CD4-positive, CD25-positive, alpha-beta regulatory T cell (primary cell): ENCODE measurements at regions not wholly inside any gene's neighbourhood (a gene's known extent, or its start where the extent isn't known, plus 50 kb on each side); places are given as distances from the start of the nearest gene placed in this dataset.

Source experiments
- ATAC-seq, 2 donors: fragments of 150-1000 bp; cut with Tn5 transposase; one replicate each; pipeline ENCODE4 v1.10.0; 2021; ENCODE audit warnings: low read depth in 2 of 2, moderate number of reproducible peaks in 2 of 2, moderate library complexity in 1 of 2
- DNase-seq, 3 donors: peaks; one replicate each; pipeline versions ENCODE4 v3.0.0 to v3.0.0-alpha.2; 2012 to 2022; ENCODE audit warnings: mixed read lengths in 1 of 3
- H3K27ac ChIP-seq: one replicate; pipeline ENCODE4 v1.7.0; 2013; ENCODE audit warnings: mild to moderate bottlenecking, low read length; ENCODE audit not compliant: insufficient read depth, poor library complexity, severe bottlenecking
- H3K27me3 ChIP-seq: one replicate; pipeline ENCODE4 v1.7.0; 2013; ENCODE audit warnings: low read length; ENCODE audit not compliant: control insufficient read depth, insufficient read depth
- H3K36me3 ChIP-seq: one replicate; pipeline ENCODE4 v1.7.0; 2013; ENCODE audit warnings: mild to moderate bottlenecking, low read length, moderate library complexity; ENCODE audit not compliant: control insufficient read depth, insufficient read depth
- H3K4me1 ChIP-seq: 2 replicates; pipeline ENCODE4 v1.7.0; 2013; ENCODE audit warnings: mild to moderate bottlenecking, low read length; ENCODE audit not compliant: insufficient read depth, control insufficient read depth, poor library complexity, severe bottlenecking
- H3K4me3 ChIP-seq: one replicate; pipeline ENCODE4 v1.7.0; 2013; ENCODE audit warnings: low read depth, mild to moderate bottlenecking, low read length, moderate library complexity
- H3K9me3 ChIP-seq, 2 experiments: 1 replicate in 1 of 2; 2 replicates in 1 of 2; pipeline ENCODE4 v1.7.0; 2013; ENCODE audit warnings: low read length in 2 of 2, mild to moderate bottlenecking in 1 of 2, moderate library complexity in 1 of 2; ENCODE audit not compliant: control insufficient read depth in 2 of 2
- H3K27ac Mint-ChIP-seq, 3 donors: one replicate each; pipeline ENCODE4 v1.8.0; 2020 to 2022; ENCODE audit warnings: mild to moderate bottlenecking in 3 of 3, mixed read lengths in 3 of 3, moderate library complexity in 2 of 3
- H3K27me3 Mint-ChIP-seq: one replicate; pipeline ENCODE4 v1.8.0; 2022; ENCODE audit warnings: mild to moderate bottlenecking, mixed read lengths
- H3K36me3 Mint-ChIP-seq: one replicate; pipeline ENCODE4 v1.8.0; 2020; ENCODE audit warnings: mixed read lengths
- H3K4me1 Mint-ChIP-seq, 4 donors: one replicate each; pipeline ENCODE4 v1.8.0; 2020 to 2022; ENCODE audit warnings: mixed read lengths in 4 of 4, mild to moderate bottlenecking in 1 of 4
- H3K4me3 Mint-ChIP-seq, 4 donors: one replicate each; pipeline ENCODE4 v1.8.0; 2020 to 2022; ENCODE audit warnings: mild to moderate bottlenecking in 4 of 4, mixed read lengths in 4 of 4, moderate library complexity in 3 of 4
- H3K9me3 Mint-ChIP-seq, 7 donors: one replicate each; pipeline ENCODE4 v1.8.0; 2020 to 2022; ENCODE audit warnings: mixed read lengths in 7 of 7, mild to moderate bottlenecking in 3 of 7, moderate library complexity in 2 of 7

- no peaks in the 10 kb centered on the region for H3K36me3 Mint-ChIP-seq
- peaks cover 9% of the 10 kb centered on the region for H3K27me3 Mint-ChIP-seq
- H3K4me3 ChIP-seq = no peak overlapping the region
- no peaks in the 10 kb centered on the region for H3K4me1 ChIP-seq
- no peaks in the 10 kb centered on the region for H3K4me1 Mint-ChIP-seq
- H3K27ac Mint-ChIP-seq = no peak overlapping the region
- no peak for ATAC-seq
- no peak overlapping the region for H3K27ac ChIP-seq
- no peaks in the 10 kb centered on the region for H3K9me3 ChIP-seq
- H3K27me3 ChIP-seq = no peaks in the 10 kb centered on the region
- H3K36me3 ChIP-seq = no peaks in the 10 kb centered on the region
- H3K4me3 Mint-ChIP-seq = no peak overlapping the region
- peaks cover 0 to 3% (median 0%) of the 10 kb centered on the region in 7 donors for H3K9me3 Mint-ChIP-seq
- no peak for DNase-seq
Measured at GRCh38 chr2:173511357-173511756, 156.7 kb downstream of the CDCA7 start.

- Mint-ChIP-seq H3K27me3 (peaks cover 9% of the 10 kb centered on the region), H3K4me1 (no peaks in the 10 kb centered on the region), H3K36me3 (no peaks in the 10 kb centered on the region), H3K27ac (no peak overlapping the region), H3K9me3 (peaks cover 0 to 3% (median 0%) of the 10 kb centered on the region in 7 donors), H3K4me3 (no peak overlapping the region)
- Histone ChIP-seq H3K9me3 (no peaks in the 10 kb centered on the region), H3K4me1 (no peaks in the 10 kb centered on the region), H3K36me3 (no peaks in the 10 kb centered on the region), H3K4me3 (no peak overlapping the region), H3K27ac (no peak overlapping the region), H3K27me3 (no peaks in the 10 kb centered on the region)
- no peak for ATAC-seq
- no peak for DNase-seq
Measured at GRCh38 chr2:173511942-173512341, 157.3 kb downstream of the CDCA7 start.

GRCh38 chr2:173513107-173513727 is 158.5 kb downstream of the CDCA7 start:
- Mint-ChIP-seq H3K9me3 (peaks cover 0 to 6% (median 2%) of the 10 kb centered on the region in 7 donors), H3K4me3 (no peak overlapping the region), H3K27ac (no peak overlapping the region), H3K4me1 (no peaks in the 10 kb centered on the region), H3K27me3 (peaks cover 12% of the 10 kb centered on the region), H3K36me3 (no peaks in the 10 kb centered on the region)
- ATAC-seq = no peak
- Histone ChIP-seq H3K4me3 (no peak overlapping the region), H3K27ac (no peak overlapping the region), H3K36me3 (no peaks in the 10 kb centered on the region), H3K4me1 (no peaks in the 10 kb centered on the region), H3K9me3 (peaks cover 0 to 1% of the 10 kb centered on the region in 2 experiments), H3K27me3 (no peaks in the 10 kb centered on the region)
- DNase-seq = no peak

GRCh38 chr2:173520918-173521317 is 166.2 kb downstream of the CDCA7 start:
- no peaks in the 10 kb centered on the region for H3K27me3 ChIP-seq
- H3K4me3 ChIP-seq = no peak overlapping the region
- DNase-seq (no peak), ATAC-seq (no peak)
- H3K27ac Mint-ChIP-seq = no peak overlapping the region
- peaks cover 0 to 3% of the 10 kb centered on the region in 2 experiments for H3K9me3 ChIP-seq
- H3K27me3 Mint-ChIP-seq = peaks cover 11% of the 10 kb centered on the region
- peaks cover 0 to 2% (median 0%) of the 10 kb centered on the region in 4 donors for H3K4me1 Mint-ChIP-seq
- no peak overlapping the region for H3K27ac ChIP-seq
- H3K9me3 Mint-ChIP-seq = peaks cover 0 to 7% (median 4%) of the 10 kb centered on the region in 7 donors
- no peaks in the 10 kb centered on the region for H3K36me3 ChIP-seq
- no peaks in the 10 kb centered on the region for H3K36me3 Mint-ChIP-seq
- no peaks in the 10 kb centered on the region for H3K4me1 ChIP-seq
- no peak overlapping the region for H3K4me3 Mint-ChIP-seq

- Histone ChIP-seq H3K4me3 (no peak overlapping the region), H3K9me3 (peaks cover 0 to 3% of the 10 kb centered on the region in 2 experiments), H3K36me3 (no peaks in the 10 kb centered on the region), H3K27me3 (no peaks in the 10 kb centered on the region), H3K4me1 (no peaks in the 10 kb centered on the region), H3K27ac (no peak overlapping the region)
- H3K9me3 Mint-ChIP-seq = peaks cover 0 to 7% (median 4%) of the 10 kb centered on the region in 7 donors
- H3K4me3 Mint-ChIP-seq = no peak overlapping the region
- DNase-seq = no peak
- no peaks in the 10 kb centered on the region for H3K36me3 Mint-ChIP-seq
- no peak for ATAC-seq
- H3K27me3 Mint-ChIP-seq = peaks cover 11% of the 10 kb centered on the region
- H3K4me1 Mint-ChIP-seq = peaks cover 0 to 2% (median 0%) of the 10 kb centered on the region in 4 donors
- H3K27ac Mint-ChIP-seq = no peak overlapping the region
Measured at GRCh38 chr2:173521450-173522192, 166.9 kb downstream of the CDCA7 start.

- Mint-ChIP-seq H3K4me3 (no peak overlapping the region), H3K36me3 (no peaks in the 10 kb centered on the region), H3K27ac (no peak overlapping the region), H3K27me3 (peaks cover 7% of the 10 kb centered on the region), H3K4me1 (peaks cover 0 to 2% (median 0%) of the 10 kb centered on the region in 4 donors), H3K9me3 (peaks cover 0 to 4% (median 2%) of the 10 kb centered on the region in 7 donors)
- Histone ChIP-seq H3K36me3 (no peaks in the 10 kb centered on the region), H3K9me3 (no peaks in the 10 kb centered on the region), H3K4me1 (no peaks in the 10 kb centered on the region), H3K27me3 (no peaks in the 10 kb centered on the region), H3K27ac (no peak overlapping the region), H3K4me3 (no peak overlapping the region)
- DNase-seq (no peak), ATAC-seq (no peak)
Measured at GRCh38 chr2:173523497-173523896, 168.8 kb downstream of the CDCA7 start.

GRCh38 chr2:173524256-173524955 is 169.7 kb downstream of the CDCA7 start:
- Mint-ChIP-seq H3K4me1 (peaks cover 0 to 2% (median 0%) of the 10 kb centered on the region in 4 donors), H3K27ac (no peak overlapping the region), H3K9me3 (peaks cover 0 to 2% (median 0%) of the 10 kb centered on the region in 7 donors), H3K36me3 (no peaks in the 10 kb centered on the region), H3K4me3 (no peak overlapping the region), H3K27me3 (peaks cover 7% of the 10 kb centered on the region)
- no peak overlapping the region for H3K27ac ChIP-seq
- no peaks in the 10 kb centered on the region for H3K9me3 ChIP-seq
- DNase-seq (no peak), ATAC-seq (no peak)
- H3K36me3 ChIP-seq = no peaks in the 10 kb centered on the region
- H3K27me3 ChIP-seq = no peaks in the 10 kb centered on the region
- H3K4me1 ChIP-seq = no peaks in the 10 kb centered on the region
- no peak overlapping the region for H3K4me3 ChIP-seq
